GM12891 (cell line): ENCODE measurements at regions not wholly inside any gene's neighbourhood (a gene's known extent, or its start where the extent isn't known, plus 50 kb on each side); places are given as distances from the start of the nearest gene placed in this dataset.

Experiments
- POLR2A ChIP-seq: IDR thresholded peaks from 2 replicates; pipeline ENCODE4 v1.6.1; 2011; ENCODE audit warnings: low read depth, low read length, control low read depth
- POLR2AphosphoS5 ChIP-seq: IDR thresholded peaks from 2 replicates; pipeline ENCODE4 v1.6.1; 2011; ENCODE audit warnings: low read depth, low read length, control low read depth

GRCh38 chr7:127448566-127448965 is 56.1 kb upstream of the ZNF800 start:
- no peak for TF ChIP-seq POLR2A
- no peak for TF ChIP-seq POLR2AphosphoS5
